Activated CD4-positive, CD25-positive, alpha-beta regulatory T cell treated with anti-CD3 and anti-CD28 coated beads, Interleukin-2, amount 50 U/mL, for 24 hours (primary cell): ENCODE measurements at regions not wholly inside any gene's neighbourhood (a gene's known extent, or its start where the extent isn't known, plus 50 kb on each side); places are given as distances from the start of the nearest gene placed in this dataset.
"Not testable (repeated sequence)": the region's sequence is repeated elsewhere in the genome, so short reads cannot be mapped to it uniquely, and the experiment has no call there.

Source experiments
- ATAC-seq, 2 donors: fragments of 150-1000 bp; cut with Tn5 transposase; one replicate each; pipeline ENCODE4 v1.10.0; 2021; ENCODE audit warnings: mild to moderate bottlenecking in 1 of 2, moderate library complexity in 1 of 2

DNA sequence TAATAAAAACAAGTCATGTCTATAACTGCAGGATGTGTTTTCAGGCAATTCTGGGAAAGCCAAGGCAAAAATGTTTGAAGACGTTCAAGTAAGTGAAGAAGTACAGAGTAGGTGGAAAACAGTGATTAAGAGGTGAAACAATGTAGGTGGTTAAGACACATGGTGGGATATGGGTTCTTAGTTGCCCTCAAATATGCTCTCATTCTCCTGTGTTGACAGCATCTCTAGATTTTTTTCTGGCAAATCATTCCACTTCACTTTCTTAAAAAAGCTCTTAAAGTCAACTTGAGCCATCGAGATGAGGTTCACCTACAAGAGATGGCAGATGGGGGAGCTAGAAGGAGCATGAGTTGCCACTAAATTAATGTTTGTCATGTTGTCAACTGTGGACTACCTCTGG, 1041.0 kb upstream of the CNTN5 start:
- no peak for ATAC-seq

DNA sequence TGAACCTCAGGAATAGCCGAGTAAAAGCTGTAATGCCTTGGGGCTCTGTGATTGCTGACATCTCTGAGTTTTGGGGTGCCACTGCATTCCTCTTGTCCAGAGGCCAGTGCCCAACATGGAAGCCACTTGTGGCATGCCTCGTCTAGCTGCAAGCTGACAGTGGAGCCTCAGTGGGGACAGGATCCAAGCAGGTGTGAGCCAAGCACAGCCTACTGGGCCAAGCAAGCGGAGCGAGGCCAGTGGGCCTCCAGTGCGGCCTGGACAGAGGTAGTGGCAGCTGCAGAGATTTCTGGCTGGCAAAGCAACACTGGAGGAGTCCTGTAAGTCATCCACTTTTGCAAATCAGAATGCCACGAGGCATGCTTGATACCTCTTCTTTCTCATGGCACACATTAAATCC, 1038.2 kb upstream of the CNTN5 start:
- no peak for ATAC-seq

GRCh38 chr11:97989121-97989520, 1031.6 kb upstream of the CNTN5 start:
- no peak for ATAC-seq

DNA sequence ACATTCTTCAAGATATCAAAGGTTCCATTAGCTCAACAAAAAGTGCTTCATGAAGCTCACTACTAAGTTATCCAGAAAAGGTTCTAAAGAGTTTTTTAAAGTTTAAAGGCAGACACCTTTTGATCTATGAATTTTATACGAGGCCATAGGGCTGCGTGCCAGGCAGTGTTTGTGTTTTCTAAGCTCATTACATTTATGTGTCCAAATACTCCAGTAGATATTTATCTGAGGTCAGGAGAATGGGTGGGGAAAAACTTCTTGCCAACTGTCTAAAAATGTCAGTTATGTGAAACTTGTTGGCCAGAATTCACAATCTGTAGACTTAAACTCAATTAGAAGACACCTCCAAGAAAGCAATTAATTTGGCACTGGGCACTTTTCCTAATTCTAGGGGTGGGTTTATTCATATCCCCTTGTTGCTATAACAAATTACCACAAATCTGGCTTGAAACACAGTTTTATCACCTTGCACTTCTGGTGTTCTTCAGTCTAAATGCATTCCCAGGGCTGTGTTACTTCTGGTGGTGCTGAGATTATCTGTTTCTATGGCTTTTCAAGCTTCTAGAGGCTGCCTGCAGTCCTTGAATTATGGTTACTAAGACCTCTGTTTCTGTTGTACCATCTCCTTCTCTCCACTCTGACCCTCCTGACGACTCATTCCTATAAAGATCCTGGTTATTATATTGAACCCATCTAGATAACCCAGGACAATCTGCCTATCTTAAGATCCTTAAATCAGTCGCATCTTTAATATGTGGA, 1030.4 kb upstream of the CNTN5 start:
- ATAC-seq, result no peak

- ATAC-seq, result no peak
These were observed 1027.2 kb upstream of the CNTN5 start for GRCh38 chr11:97993562-97993961.

GRCh38 chr11:97995874-97996273, 1024.9 kb upstream of the CNTN5 start:
- ATAC-seq, result no peak

DNA sequence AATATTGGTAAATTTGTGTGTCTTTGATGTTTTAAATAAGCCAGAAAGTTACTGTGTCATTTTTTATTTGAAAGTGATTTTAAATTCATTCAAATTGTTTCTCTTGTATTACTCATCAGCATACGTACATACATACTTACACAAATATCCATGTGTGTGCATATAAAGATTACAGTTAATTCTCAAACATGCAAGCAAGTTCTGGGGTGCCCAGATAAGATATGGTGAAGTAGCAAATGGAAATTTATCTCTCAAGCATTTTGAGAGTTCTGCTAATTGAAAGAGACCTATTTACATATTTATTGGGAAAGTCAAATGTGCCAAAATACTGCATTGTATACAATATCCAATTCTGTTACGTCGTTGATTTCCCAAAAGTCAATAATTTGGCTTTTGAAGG, 1024.0 kb upstream of the CNTN5 start:
- ATAC-seq, result no peak

DNA sequence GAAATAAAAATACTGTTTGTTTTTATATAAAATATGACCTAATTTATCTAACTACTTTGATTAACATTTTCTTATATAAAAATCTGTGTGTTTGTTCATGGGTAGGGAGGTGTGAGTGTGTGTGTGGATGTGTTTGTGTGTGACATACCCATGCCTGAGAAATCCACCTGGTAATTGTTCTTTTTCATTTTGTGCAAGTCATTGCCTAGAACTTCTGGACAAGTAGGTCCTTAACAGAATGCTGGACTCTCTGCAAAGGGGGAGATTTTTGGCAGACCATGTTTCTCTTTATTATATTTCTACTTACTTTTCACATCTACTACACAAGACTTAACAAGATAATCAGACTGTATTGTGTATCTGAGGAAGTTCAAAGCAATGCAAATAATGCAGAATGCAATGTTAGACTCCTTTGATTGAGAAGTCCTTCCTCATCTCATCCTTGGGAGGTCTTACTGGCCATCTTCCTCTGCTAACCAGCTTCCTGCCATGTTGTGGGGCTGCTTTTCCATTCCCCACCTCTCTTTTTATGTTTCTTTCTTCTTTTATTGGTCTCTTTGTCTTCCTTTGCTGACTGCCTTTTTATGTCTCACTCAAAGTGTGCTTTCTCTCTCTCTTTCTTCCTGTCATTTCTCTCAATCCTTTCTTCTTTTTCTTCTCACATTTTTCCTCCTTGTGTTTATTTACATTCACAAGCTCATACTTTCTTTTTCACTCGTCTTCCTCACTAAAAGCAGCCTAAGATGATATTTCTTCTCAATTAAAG, 1017.0 kb upstream of the CNTN5 start:
- ATAC-seq, result no peak

GRCh38 chr11:98007072-98007471, 1013.7 kb upstream of the CNTN5 start:
- ATAC-seq, result no peak

GRCh38 chr11:98027652-98028051, 993.1 kb upstream of the CNTN5 start:
- ATAC-seq, result no peak

GRCh38 chr11:98029832-98030231, 990.9 kb upstream of the CNTN5 start:
- ATAC-seq, result no peak

DNA sequence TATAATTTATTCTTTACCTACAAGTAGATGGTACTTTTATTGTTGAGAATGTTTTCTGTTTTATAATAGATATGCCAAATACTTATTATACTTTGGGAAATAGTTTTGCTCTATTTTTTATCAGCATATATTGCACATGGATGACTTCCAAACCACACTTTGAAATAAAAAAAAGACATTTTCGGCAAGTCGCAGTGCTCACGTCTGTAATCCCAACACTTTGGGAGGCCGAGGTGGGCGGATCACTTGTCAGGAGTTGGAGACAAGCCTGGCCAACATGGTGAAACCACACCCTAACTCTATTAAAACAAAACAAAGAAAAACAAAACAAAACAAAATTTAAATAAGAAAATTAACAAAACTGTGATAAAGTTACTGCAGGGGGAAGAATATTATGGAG, 983.9 kb upstream of the CNTN5 start:
- no peak for ATAC-seq

- ATAC-seq, result no peak
These were observed 980.5 kb upstream of the CNTN5 start for GRCh38 chr11:98040061-98040808.

GRCh38 chr11:98047647-98048046, 973.1 kb upstream of the CNTN5 start:
- no peak for ATAC-seq

GRCh38 chr11:98053851-98054250, 966.9 kb upstream of the CNTN5 start:
- ATAC-seq, result no peak

GRCh38 chr11:98056945-98057344, 963.8 kb upstream of the CNTN5 start:
- no peak for ATAC-seq

DNA sequence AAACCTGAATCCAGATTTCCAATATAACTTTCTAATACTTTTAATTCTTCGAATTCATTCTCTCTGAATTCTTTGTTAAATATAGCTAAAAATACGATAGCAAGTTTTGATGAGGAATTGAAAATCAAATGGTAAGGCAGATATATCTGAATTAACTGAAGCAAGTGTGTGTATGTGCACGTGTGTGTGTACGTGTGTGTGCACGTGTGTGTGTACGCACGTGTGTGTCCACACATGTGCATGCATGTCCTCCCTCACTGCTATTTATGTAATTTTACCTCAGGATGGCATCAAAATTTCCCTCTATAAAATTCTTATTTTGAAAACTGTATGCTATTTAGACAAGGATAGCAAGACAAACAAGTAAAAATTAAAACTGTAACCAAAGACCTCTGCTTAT, 961.3 kb upstream of the CNTN5 start:
- no peak for ATAC-seq

DNA sequence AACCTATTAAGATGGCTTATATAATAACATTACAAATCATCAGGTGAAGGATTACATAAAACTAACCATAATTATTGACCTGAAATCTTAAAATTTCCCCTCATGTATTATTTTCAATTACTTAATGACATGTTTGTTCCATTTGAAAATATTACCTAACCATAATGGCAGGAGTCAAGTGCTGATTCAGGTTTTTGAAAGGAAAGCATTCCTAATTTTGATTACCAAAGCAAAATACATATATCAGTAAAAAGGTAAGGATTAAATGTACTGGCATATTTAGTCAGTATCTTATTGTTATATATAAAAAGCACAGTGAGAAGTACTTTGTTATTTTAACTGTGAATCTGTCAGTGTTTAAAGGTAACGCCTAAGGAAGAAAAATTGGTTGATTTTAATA, 960.0 kb upstream of the CNTN5 start:
- ATAC-seq, result no peak

- ATAC-seq, result no peak
These were observed 958.9 kb upstream of the CNTN5 start for GRCh38 chr11:98061858-98062257.

GRCh38 chr11:98062714-98063113, 958.0 kb upstream of the CNTN5 start:
- ATAC-seq, result no peak

DNA sequence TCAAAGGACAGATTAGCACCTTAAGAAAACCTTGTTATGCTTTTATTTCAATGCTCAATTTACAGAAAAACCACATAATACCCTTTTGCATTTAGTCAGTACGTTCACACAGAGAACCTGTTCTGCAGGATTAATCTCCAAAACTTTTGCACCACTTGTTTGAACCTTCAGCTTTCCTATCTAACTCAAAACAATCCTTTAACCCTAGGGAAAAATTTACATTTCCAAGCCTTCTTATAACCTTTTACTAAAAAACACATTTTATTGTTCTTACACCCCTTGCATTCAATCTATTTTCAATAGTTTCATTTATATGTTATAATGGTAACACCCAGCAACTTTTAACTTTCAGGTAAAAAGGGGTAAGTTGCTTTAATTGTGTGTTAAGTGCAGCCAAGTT, 952.5 kb upstream of the CNTN5 start:
- no peak for ATAC-seq

- ATAC-seq, result not testable (repeated sequence)
These were observed 951.6 kb upstream of the CNTN5 start for GRCh38 chr11:98069147-98069546.

GRCh38 chr11:98069861-98070260, 950.9 kb upstream of the CNTN5 start:
- ATAC-seq, result no peak
